ENCODE measurements at regions not wholly inside any gene's neighbourhood (a gene's known extent, or its start where the extent isn't known, plus 50 kb on each side); places are given as distances from the start of the nearest gene placed in this dataset.

DNA sequence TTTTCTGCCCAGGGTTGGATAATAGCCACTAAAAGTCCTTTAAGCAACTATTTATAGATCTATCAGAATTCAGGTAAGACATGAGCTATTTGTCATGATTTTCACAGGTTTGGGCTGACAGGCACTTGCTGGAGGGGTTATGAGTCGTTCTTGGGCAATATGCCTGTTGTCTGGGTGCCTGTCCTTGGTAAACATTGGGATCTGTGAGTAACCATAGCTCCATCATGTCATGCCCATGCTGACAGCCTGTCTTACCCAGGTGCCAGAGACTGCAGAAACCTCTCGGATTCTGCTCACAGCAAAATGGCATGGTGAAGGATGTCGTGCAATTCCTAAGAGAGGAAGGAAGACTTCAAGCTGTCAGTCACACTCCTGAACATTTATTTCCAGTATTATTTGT lies 116.0 kb upstream of the PUDP start:
- Histone ChIP-seq H3K27ac (replicated peaks) (no peak overlapping the region), H3K27me3 (ENCODE audit: insufficient read depth, poor library complexity, severe bottlenecking) (no peaks in the 10 kb centered on the region), H3K4me3 (replicated peaks; ENCODE audit: insufficient read depth, low read length) (no peak overlapping the region)
- no peak for DNase-seq (ENCODE audit: low read depth in 1 of 2, low spot score in 1 of 2)
- TF ChIP-seq POLR2AphosphoS5 (IDR thresholded peaks at IDR 0.05; ENCODE audit: low read depth) (no peak), SPI1 (IDR thresholded peaks at IDR 0.05; ENCODE audit: borderline replicate concordance, low read depth) (no peak), GABPA (IDR thresholded peaks at IDR 0.05; ENCODE audit: low read depth) (no peak), CTCF (IDR thresholded peaks at IDR 0.05; ENCODE audit: insufficient read depth, low read length) (no peak)
- TF ChIP-seq, protein P1, sequence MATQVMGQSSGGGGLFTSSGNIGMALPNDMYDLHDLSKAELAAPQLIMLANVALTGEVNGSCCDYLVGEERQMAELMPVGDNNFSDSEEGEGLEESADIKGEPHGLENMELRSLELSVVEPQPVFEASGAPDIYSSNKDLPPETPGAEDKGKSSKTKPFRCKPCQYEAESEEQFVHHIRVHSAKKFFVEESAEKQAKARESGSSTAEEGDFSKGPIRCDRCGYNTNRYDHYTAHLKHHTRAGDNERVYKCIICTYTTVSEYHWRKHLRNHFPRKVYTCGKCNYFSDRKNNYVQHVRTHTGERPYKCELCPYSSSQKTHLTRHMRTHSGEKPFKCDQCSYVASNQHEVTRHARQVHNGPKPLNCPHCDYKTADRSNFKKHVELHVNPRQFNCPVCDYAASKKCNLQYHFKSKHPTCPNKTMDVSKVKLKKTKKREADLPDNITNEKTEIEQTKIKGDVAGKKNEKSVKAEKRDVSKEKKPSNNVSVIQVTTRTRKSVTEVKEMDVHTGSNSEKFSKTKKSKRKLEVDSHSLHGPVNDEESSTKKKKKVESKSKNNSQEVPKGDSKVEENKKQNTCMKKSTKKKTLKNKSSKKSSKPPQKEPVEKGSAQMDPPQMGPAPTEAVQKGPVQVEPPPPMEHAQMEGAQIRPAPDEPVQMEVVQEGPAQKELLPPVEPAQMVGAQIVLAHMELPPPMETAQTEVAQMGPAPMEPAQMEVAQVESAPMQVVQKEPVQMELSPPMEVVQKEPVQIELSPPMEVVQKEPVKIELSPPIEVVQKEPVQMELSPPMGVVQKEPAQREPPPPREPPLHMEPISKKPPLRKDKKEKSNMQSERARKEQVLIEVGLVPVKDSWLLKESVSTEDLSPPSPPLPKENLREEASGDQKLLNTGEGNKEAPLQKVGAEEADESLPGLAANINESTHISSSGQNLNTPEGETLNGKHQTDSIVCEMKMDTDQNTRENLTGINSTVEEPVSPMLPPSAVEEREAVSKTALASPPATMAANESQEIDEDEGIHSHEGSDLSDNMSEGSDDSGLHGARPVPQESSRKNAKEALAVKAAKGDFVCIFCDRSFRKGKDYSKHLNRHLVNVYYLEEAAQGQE (IDR thresholded peaks at IDR 0.05; ENCODE audit: insufficient replicate concordance, low read depth): no peak

DNA sequence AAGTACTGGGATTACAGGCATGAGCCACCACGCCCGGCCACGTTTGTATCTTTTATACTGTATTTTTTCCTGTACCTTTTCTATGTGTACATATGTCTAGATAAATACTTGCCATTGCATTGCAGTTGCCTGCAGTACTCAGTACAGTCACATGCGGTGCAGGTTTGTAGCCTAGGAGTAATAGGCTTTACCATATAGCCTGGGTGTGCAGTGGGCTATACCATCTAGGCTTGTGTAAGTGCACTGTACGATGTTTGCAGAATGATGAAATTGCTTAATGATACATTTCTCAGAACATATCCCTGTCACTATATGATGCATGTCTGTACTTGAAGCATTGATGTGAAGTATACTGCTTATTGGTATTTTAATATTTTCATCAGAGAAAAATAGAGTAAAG lies 115.4 kb upstream of the PUDP start:
- TF ChIP-seq CTCF (IDR thresholded peaks at IDR 0.05; ENCODE audit: insufficient read depth, low read length) (no peak), POLR2AphosphoS5 (IDR thresholded peaks at IDR 0.05; ENCODE audit: low read depth) (no peak), GABPA (IDR thresholded peaks at IDR 0.05; ENCODE audit: low read depth) (no peak), SPI1 (IDR thresholded peaks at IDR 0.05; ENCODE audit: borderline replicate concordance, low read depth) (no peak)
- TF ChIP-seq, protein P1 (IDR thresholded peaks at IDR 0.05; ENCODE audit: insufficient replicate concordance, low read depth): no peak
- DNase-seq (ENCODE audit: low read depth in 1 of 2, low spot score in 1 of 2): no peak
- H3K27ac ChIP-seq (replicated peaks): no peak overlapping the region
- no peaks in the 10 kb centered on the region for H3K27me3 ChIP-seq (ENCODE audit: insufficient read depth, poor library complexity, severe bottlenecking)
- no peak overlapping the region for H3K4me3 ChIP-seq (replicated peaks; ENCODE audit: insufficient read depth, low read length)

DNA sequence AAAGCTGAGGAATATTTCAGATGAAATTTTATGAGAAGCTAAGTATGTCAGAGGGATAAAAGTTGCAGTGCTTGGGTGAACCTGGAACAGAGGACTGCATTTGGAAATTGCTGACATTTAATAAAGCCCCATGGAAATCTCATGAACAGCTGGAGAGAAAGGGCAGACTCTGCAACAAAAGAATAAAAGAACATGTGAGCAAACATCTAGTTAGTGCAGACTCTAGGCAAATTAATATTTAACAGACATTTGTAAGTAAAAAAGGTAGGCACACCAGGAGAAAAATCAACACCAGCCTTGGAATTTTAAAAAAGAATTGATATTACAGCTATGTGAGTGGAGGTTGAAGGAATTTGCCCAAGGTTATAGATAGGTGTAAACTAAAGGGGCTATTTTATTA lies 114.6 kb upstream of the PUDP start:
- TF ChIP-seq SPI1 (IDR thresholded peaks at IDR 0.05; ENCODE audit: borderline replicate concordance, low read depth) (no peak), GABPA (IDR thresholded peaks at IDR 0.05; ENCODE audit: low read depth) (no peak), POLR2AphosphoS5 (IDR thresholded peaks at IDR 0.05; ENCODE audit: low read depth) (no peak), CTCF (IDR thresholded peaks at IDR 0.05; ENCODE audit: insufficient read depth, low read length) (no peak)
- TF ChIP-seq, protein P1 (IDR thresholded peaks at IDR 0.05; ENCODE audit: insufficient replicate concordance, low read depth): no peak
- Histone ChIP-seq H3K4me3 (replicated peaks; ENCODE audit: insufficient read depth, low read length) (no peak overlapping the region), H3K27ac (replicated peaks) (no peak overlapping the region), H3K27me3 (ENCODE audit: insufficient read depth, poor library complexity, severe bottlenecking) (no peaks in the 10 kb centered on the region)
- DNase-seq (ENCODE audit: low read depth in 1 of 2, low spot score in 1 of 2): no peak
